Fibroblast of lung (primary cell): ENCODE measurements at regions not wholly inside any gene's neighbourhood (a gene's known extent, or its start where the extent isn't known, plus 50 kb on each side); places are given as distances from the start of the nearest gene placed in this dataset.

Experiments used
- DNase-seq, 2 donors: peaks; one replicate each; pipeline versions ENCODE4 v3.0.0 to v3.0.0-alpha.2; 2010; ENCODE audit warnings: low read depth in 2 of 2
- H2AFZ ChIP-seq: 2 replicates; pipeline ENCODE4 v1.5.1; 2012; ENCODE audit warnings: low read length, control low read depth, inconsistent platforms
- H3K27ac ChIP-seq: 2 replicates; pipeline ENCODE4 v1.5.1; 2011; ENCODE audit warnings: low read length, control low read depth; ENCODE audit not compliant: insufficient read depth
- H3K27me3 ChIP-seq: 2 replicates; pipeline ENCODE4 v1.5.1; 2011; ENCODE audit warnings: mild to moderate bottlenecking, low read length; ENCODE audit not compliant: control insufficient read depth, insufficient read depth
- H3K36me3 ChIP-seq: 2 replicates; pipeline ENCODE4 v1.5.1; 2011; ENCODE audit warnings: low read length; ENCODE audit not compliant: control insufficient read depth, insufficient read depth
- H3K4me1 ChIP-seq: 2 replicates; pipeline ENCODE4 v1.5.1; 2011; ENCODE audit warnings: low read length; ENCODE audit not compliant: control insufficient read depth, insufficient read depth; ENCODE audit errors: extremely low read depth
- H3K4me2 ChIP-seq: 2 replicates; pipeline ENCODE4 v1.5.1; 2011; ENCODE audit warnings: low read length, control low read depth; ENCODE audit not compliant: insufficient read depth; ENCODE audit errors: extremely low read depth
- H3K4me3 ChIP-seq, 4 experiments: fragments of 200-600 bp in 1 of 4; sonication (generic) in 1 of 4; replicated peaks in 1 of 4; 2 replicates each; pipeline ENCODE4 v1.5.1; 2011 to 2016; ENCODE audit warnings: low read length in 4 of 4, low read depth in 3 of 4, mild to moderate bottlenecking in 3 of 4, control low read depth in 2 of 4, inconsistent platforms in 1 of 4, mixed read lengths in 1 of 4; ENCODE audit not compliant: insufficient read depth in 1 of 4; ENCODE audit errors: control extremely low read depth in 1 of 4
- H3K79me2 ChIP-seq: 2 replicates; pipeline ENCODE4 v1.5.1; 2012; ENCODE audit warnings: mild to moderate bottlenecking, low read length, inconsistent platforms; ENCODE audit not compliant: control insufficient read depth, insufficient read depth
- H3K9ac ChIP-seq: 2 replicates; pipeline ENCODE4 v1.5.1; 2011; ENCODE audit warnings: mild to moderate bottlenecking, low read length, control low read depth; ENCODE audit not compliant: insufficient read depth
- H3K9me3 ChIP-seq: 2 replicates; pipeline ENCODE4 v1.5.1; 2012; ENCODE audit warnings: low read depth, low read length; ENCODE audit not compliant: control insufficient read depth, insufficient read depth
- H4K20me1 ChIP-seq: 2 replicates; pipeline ENCODE4 v1.5.1; 2011; ENCODE audit warnings: low read length; ENCODE audit not compliant: control insufficient read depth, insufficient read depth; ENCODE audit errors: extremely low read depth
- EZH2 ChIP-seq: IDR thresholded peaks from 2 replicates; pipeline ENCODE4 v1.5.1; 2012; ENCODE audit warnings: low read length, control low read depth, mild to moderate bottlenecking; ENCODE audit errors: missing control alignments
- TF ChIP-seq, protein P1 (sequence below), 2 donors: IDR thresholded peaks in 1 of 2; conservative IDR thresholded peaks in 1 of 2; 1 replicate in 1 of 2; 2 replicates in 1 of 2; pipeline ENCODE4 v1.5.1; 2011 to 2012; ENCODE audit warnings: low read length in 2 of 2, control low read depth in 1 of 2, inconsistent platforms in 1 of 2, low read depth in 1 of 2, mild to moderate bottlenecking in 1 of 2

GRCh38 chr16:86248310-86248905, 261.9 kb upstream of the FOXF1 start:
- H3K9me3 ChIP-seq: no peaks in the 10 kb centered on the region
- TF ChIP-seq, protein P1, sequence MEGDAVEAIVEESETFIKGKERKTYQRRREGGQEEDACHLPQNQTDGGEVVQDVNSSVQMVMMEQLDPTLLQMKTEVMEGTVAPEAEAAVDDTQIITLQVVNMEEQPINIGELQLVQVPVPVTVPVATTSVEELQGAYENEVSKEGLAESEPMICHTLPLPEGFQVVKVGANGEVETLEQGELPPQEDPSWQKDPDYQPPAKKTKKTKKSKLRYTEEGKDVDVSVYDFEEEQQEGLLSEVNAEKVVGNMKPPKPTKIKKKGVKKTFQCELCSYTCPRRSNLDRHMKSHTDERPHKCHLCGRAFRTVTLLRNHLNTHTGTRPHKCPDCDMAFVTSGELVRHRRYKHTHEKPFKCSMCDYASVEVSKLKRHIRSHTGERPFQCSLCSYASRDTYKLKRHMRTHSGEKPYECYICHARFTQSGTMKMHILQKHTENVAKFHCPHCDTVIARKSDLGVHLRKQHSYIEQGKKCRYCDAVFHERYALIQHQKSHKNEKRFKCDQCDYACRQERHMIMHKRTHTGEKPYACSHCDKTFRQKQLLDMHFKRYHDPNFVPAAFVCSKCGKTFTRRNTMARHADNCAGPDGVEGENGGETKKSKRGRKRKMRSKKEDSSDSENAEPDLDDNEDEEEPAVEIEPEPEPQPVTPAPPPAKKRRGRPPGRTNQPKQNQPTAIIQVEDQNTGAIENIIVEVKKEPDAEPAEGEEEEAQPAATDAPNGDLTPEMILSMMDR (conservative IDR thresholded peaks at IDR 0.05 in 1 of 2, IDR thresholded peaks at IDR 0.05 in 1 of 2; ENCODE audit: low read depth in 1 of 2, low read length in 2 of 2): no peak
- no peak for TF ChIP-seq EZH2
- H3K36me3 ChIP-seq: no peaks in the 10 kb centered on the region
- H4K20me1 ChIP-seq: no peaks in the 10 kb centered on the region
- no peaks in the 10 kb centered on the region for H3K79me2 ChIP-seq
- H3K4me1 ChIP-seq: peaks cover 5% of the 10 kb centered on the region
- no peak for DNase-seq
- no peak overlapping the region for H3K27ac ChIP-seq
- no peak overlapping the region for H3K9ac ChIP-seq
- no peak overlapping the region for H2AFZ ChIP-seq
- no peak overlapping the region for H3K4me3 ChIP-seq
- no peaks in the 10 kb centered on the region for H3K27me3 ChIP-seq
- no peak overlapping the region for H3K4me2 ChIP-seq

DNA sequence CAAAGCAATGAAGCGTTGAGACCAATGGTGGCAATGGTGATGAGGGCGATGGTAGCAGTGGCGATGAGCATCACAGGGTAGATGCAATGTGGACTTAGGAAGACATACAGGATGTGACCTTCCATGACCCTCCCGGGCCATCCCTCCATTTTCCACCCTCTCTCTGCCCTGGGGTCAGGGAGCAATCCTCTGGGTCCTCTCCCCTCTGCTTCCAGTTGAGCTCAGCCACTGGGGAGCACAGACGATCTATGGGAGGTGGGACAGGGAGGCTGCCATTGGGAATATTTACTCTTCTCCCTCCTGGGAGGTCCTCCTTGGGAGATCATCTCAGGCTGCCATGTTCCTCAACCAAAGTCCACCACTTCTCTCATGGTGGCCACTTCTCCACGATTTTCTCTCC, 260.7 kb upstream of the FOXF1 start:
- no peaks in the 10 kb centered on the region for H3K36me3 ChIP-seq
- no peak overlapping the region for H3K4me2 ChIP-seq
- H3K4me3 ChIP-seq: no peak overlapping the region
- TF ChIP-seq, protein P1 (conservative IDR thresholded peaks at IDR 0.05 in 1 of 2, IDR thresholded peaks at IDR 0.05 in 1 of 2; ENCODE audit: low read depth in 1 of 2, low read length in 2 of 2): no peak
- TF ChIP-seq EZH2: no peak
- H4K20me1 ChIP-seq: no peaks in the 10 kb centered on the region
- H3K4me1 ChIP-seq: peaks cover 5% of the 10 kb centered on the region
- H3K27ac ChIP-seq: no peak overlapping the region
- H3K79me2 ChIP-seq: no peaks in the 10 kb centered on the region
- no peaks in the 10 kb centered on the region for H3K9me3 ChIP-seq
- H3K27me3 ChIP-seq: no peaks in the 10 kb centered on the region
- H3K9ac ChIP-seq: no peak overlapping the region
- no peak overlapping the region for H2AFZ ChIP-seq
- DNase-seq: no peak

DNA sequence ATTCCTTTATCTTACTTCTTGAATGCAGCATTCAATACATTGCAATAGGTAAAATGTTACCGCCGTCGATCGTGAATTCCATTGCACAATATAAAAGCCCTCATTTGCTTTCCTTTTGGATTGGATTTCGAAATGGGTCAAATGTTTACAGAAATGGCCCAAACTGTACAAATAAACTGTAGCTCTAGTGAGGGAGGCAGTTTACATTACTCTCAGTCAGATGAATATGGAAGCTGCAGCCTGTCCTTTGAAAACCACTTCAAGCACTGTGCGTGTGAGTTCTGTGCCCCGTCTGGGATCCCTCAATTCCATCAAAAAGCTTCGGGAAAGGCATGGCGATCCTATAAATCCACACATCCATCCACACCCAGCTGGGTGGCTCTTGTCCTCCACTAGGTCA, 258.6 kb upstream of the FOXF1 start:
- no peak overlapping the region for H3K9ac ChIP-seq
- no peaks in the 10 kb centered on the region for H3K79me2 ChIP-seq
- no peak overlapping the region for H3K27ac ChIP-seq
- H4K20me1 ChIP-seq: no peaks in the 10 kb centered on the region
- no peaks in the 10 kb centered on the region for H3K27me3 ChIP-seq
- H3K36me3 ChIP-seq: no peaks in the 10 kb centered on the region
- DNase-seq: peak in 1 of 2 donors; percentile 80
- H3K4me3 ChIP-seq: no peak overlapping the region
- no peak overlapping the region for H2AFZ ChIP-seq
- H3K4me2 ChIP-seq: peak overlapping the region; percentile 37
- peaks cover 5% of the 10 kb centered on the region for H3K4me1 ChIP-seq
- H3K9me3 ChIP-seq: no peaks in the 10 kb centered on the region
- no peak for TF ChIP-seq EZH2
- TF ChIP-seq, protein P1 (conservative IDR thresholded peaks at IDR 0.05 in 1 of 2, IDR thresholded peaks at IDR 0.05 in 1 of 2; ENCODE audit: low read depth in 1 of 2, low read length in 2 of 2): no peak
